T-cell (primary cell): ENCODE measurements at regions not wholly inside any gene's neighbourhood (a gene's known extent, or its start where the extent isn't known, plus 50 kb on each side); places are given as distances from the start of the nearest gene placed in this dataset.

Experiments
- ATAC-seq, 4 experiments: fragments of 200-7000 bp in 3 of 4; fragments of 150-1000 bp in 1 of 4; cut with Tn5 transposase; replicated peaks in 1 of 4; 1 replicate in 3 of 4; 2 replicates in 1 of 4; pipeline ENCODE4 v1.10.0; 2021; ENCODE audit warnings: moderate library complexity in 3 of 4, mild to moderate bottlenecking in 2 of 4, moderate number of reproducible peaks in 1 of 4
- CTCF ChIA-PET, 2 donors: fragments of 300-600 bp; sonication (Branson Sonifier 250); formaldehyde crosslinking; loops; one replicate each; lab custom pipeline; 2022; ENCODE audit warnings: antibody characterized with exemption in 2 of 2; lab: Charles Lee
- POLR2A ChIA-PET, 2 donors: fragments of 300-600 bp; sonication (Branson Sonifier 250); formaldehyde crosslinking; loops; one replicate each; lab custom pipeline; 2022; ENCODE audit warnings: antibody characterized with exemption in 2 of 2; lab: Charles Lee
- DNase-seq, 35 experiments: peaks; one replicate each; pipeline versions ENCODE4 v3.0.0 to v3.0.0-alpha.2; 2013 to 2023
- H3K27ac ChIP-seq: one replicate; pipeline ENCODE4 v1.5.1; 2013; ENCODE audit warnings: low read length
- H3K27me3 ChIP-seq, 2 experiments: replicated peaks in 1 of 2; 1 replicate in 1 of 2; 2 replicates in 1 of 2; pipeline versions ENCODE4 v1.6.1 to v1.7.0; 2013; ENCODE audit warnings: low read length in 1 of 2, mixed read lengths in 1 of 2; ENCODE audit not compliant: control insufficient read depth in 2 of 2, insufficient read depth in 2 of 2; ENCODE audit errors: extremely low read depth in 1 of 2
- H3K36me3 ChIP-seq, 2 donors: 1 replicate in 1 of 2; 2 replicates in 1 of 2; pipeline versions ENCODE4 v1.6.1 to v1.7.0; 2013; ENCODE audit warnings: low read length in 1 of 2; ENCODE audit not compliant: control insufficient read depth in 2 of 2, insufficient read depth in 1 of 2; ENCODE audit errors: extremely low read depth in 1 of 2
- H3K4me1 ChIP-seq, 2 experiments: 1 replicate in 1 of 2; 2 replicates in 1 of 2; pipeline versions ENCODE4 v1.6.1 to v1.7.0; 2013; ENCODE audit warnings: low read length in 2 of 2, mixed read lengths in 1 of 2; ENCODE audit not compliant: insufficient read depth in 2 of 2, control insufficient read depth in 1 of 2; ENCODE audit errors: extremely low read depth in 1 of 2
- H3K4me3 ChIP-seq, 2 donors: 1 replicate in 1 of 2; 2 replicates in 1 of 2; pipeline versions ENCODE4 v1.5.1 to v1.7.0; 2013; ENCODE audit warnings: mild to moderate bottlenecking in 2 of 2, low read length in 1 of 2, moderate library complexity in 1 of 2; ENCODE audit not compliant: control insufficient read depth in 1 of 2; ENCODE audit errors: extremely low read depth in 1 of 2
- H3K9me3 ChIP-seq: 2 replicates; pipeline ENCODE4 v1.7.0; 2013
- H3K27ac Mint-ChIP-seq, 2 donors: one replicate each; pipeline ENCODE4 v1.8.0; 2020 to 2021; ENCODE audit warnings: mild to moderate bottlenecking in 2 of 2, mixed read lengths in 2 of 2
- H3K27me3 Mint-ChIP-seq, 2 donors: one replicate each; pipeline ENCODE4 v1.8.0; 2021 to 2022; ENCODE audit warnings: mixed read lengths in 2 of 2
- H3K36me3 Mint-ChIP-seq: one replicate; pipeline ENCODE4 v1.8.0; 2021; ENCODE audit warnings: mixed read lengths
- H3K4me1 Mint-ChIP-seq, 3 donors: one replicate each; pipeline ENCODE4 v1.8.0; 2020 to 2022; ENCODE audit warnings: mixed read lengths in 3 of 3, mild to moderate bottlenecking in 1 of 3
- H3K4me3 Mint-ChIP-seq, 3 donors: one replicate each; pipeline ENCODE4 v1.8.0; 2020 to 2022; ENCODE audit warnings: mild to moderate bottlenecking in 3 of 3, mixed read lengths in 3 of 3, moderate library complexity in 3 of 3
- H3K9me3 Mint-ChIP-seq, 3 donors: one replicate each; pipeline ENCODE4 v1.8.0; 2020 to 2022; ENCODE audit warnings: mixed read lengths in 3 of 3
- WGBS: methylation state at CpG from one replicate; pipeline ENCODE4 v1.1.5; 2013; ENCODE audit warnings: missing lambda C conversion rate; ENCODE audit not compliant: insufficient coverage; 5-methylcytosine and 5-hydroxymethylcytosine counted together

- CTCF ChIA-PET, result no interaction called here
- Mint-ChIP-seq H3K9me3 (no peaks in the 10 kb centered on the region), H3K4me1 (no peaks in the 10 kb centered on the region), H3K27ac (no peak overlapping the region), H3K36me3 (no peaks in the 10 kb centered on the region), H3K27me3 (no peaks in the 10 kb centered on the region), H3K4me3 (no peak overlapping the region)
- no peak overlapping the region for H3K27ac ChIP-seq
- H3K27me3 ChIP-seq, result no peaks in the 10 kb centered on the region
- POLR2A ChIA-PET, result no interaction called here
- WGBS, result 17% methylated on average over 2 of the region's 2 CpGs
- no peaks in the 10 kb centered on the region for H3K4me1 ChIP-seq
- no peaks in the 10 kb centered on the region for H3K36me3 ChIP-seq
- DNase-seq (peak in 1 of 35 experiments; percentile 6), ATAC-seq (no peak)
- H3K9me3 ChIP-seq, result no peaks in the 10 kb centered on the region
- H3K4me3 ChIP-seq, result no peak overlapping the region
Measured at GRCh38 chr3:159832024-159832423, 156.6 kb upstream of the IL12A start.

- peaks cover 0 to 4% of the 10 kb centered on the region in 2 experiments for H3K4me1 ChIP-seq
- DNase-seq (no peak), ATAC-seq (no peak)
- H3K27ac Mint-ChIP-seq, result no peak overlapping the region
- H3K4me3 Mint-ChIP-seq, result no peak overlapping the region
- H3K27me3 ChIP-seq, result peaks cover 0 to 6% of the 10 kb centered on the region in 2 experiments
- POLR2A ChIA-PET, result interaction anchor here in 1 of 2 donors (0.6 kb wide), 1 partner anchor 347 kb away, joined by 4 read pairs; no protein-coding TSS in a partner anchor
- peaks cover under 1 to 3% (median 1%) of the 10 kb centered on the region in 3 donors for H3K4me1 Mint-ChIP-seq
- H3K27ac ChIP-seq, result no peak overlapping the region
- H3K9me3 ChIP-seq, result no peaks in the 10 kb centered on the region
- H3K36me3 Mint-ChIP-seq, result no peaks in the 10 kb centered on the region
- H3K36me3 ChIP-seq, result no peaks in the 10 kb centered on the region
- CTCF ChIA-PET, result no interaction called here
- no peaks in the 10 kb centered on the region for H3K9me3 Mint-ChIP-seq
- H3K27me3 Mint-ChIP-seq, result peaks cover 6% of the 10 kb centered on the region in 2 donors
- no peak overlapping the region for H3K4me3 ChIP-seq
- 100% methylated on average over 1 of the region's 1 CpG for WGBS
Measured at GRCh38 chr3:159835126-159835525, 153.5 kb upstream of the IL12A start.

GRCh38 chr3:159837725-159838124 is 150.9 kb upstream of the IL12A start:
- ATAC-seq (no peak), DNase-seq (no peak)
- H3K27ac Mint-ChIP-seq, result no peak overlapping the region
- Histone ChIP-seq H3K9me3 (no peaks in the 10 kb centered on the region), H3K27ac (no peak overlapping the region), H3K4me1 (peaks cover 0 to 4% of the 10 kb centered on the region in 2 experiments), H3K36me3 (no peaks in the 10 kb centered on the region), H3K4me3 (no peak overlapping the region), H3K27me3 (peaks cover 0 to 7% of the 10 kb centered on the region in 2 experiments)
- H3K4me1 Mint-ChIP-seq, result peaks cover 3 to 6% (median 3%) of the 10 kb centered on the region in 3 donors
- no peaks in the 10 kb centered on the region for H3K36me3 Mint-ChIP-seq
- H3K4me3 Mint-ChIP-seq, result no peak overlapping the region
- POLR2A ChIA-PET, result no interaction called here
- CTCF ChIA-PET, result interaction anchor here in 1 of 2 donors (0.5 kb wide), 1 partner anchor 10 kb away, joined by 3 read pairs; no protein-coding TSS in a partner anchor
- peaks cover 13 to 14% of the 10 kb centered on the region in 2 donors for H3K27me3 Mint-ChIP-seq
- 60% methylated on average over 1 of the region's 3 CpGs for WGBS
- no peaks in the 10 kb centered on the region for H3K9me3 Mint-ChIP-seq

- CTCF ChIA-PET, result interaction anchor here in 1 of 2 donors (0.6 to 1.7 kb wide), 4 partner anchors 10 to 167 kb away, joined by 3 to 16 read pairs (median 6); no protein-coding TSS in a partner anchor
- ATAC-seq, result no peak
- no CpG with 5 or more reads among the region's 2 CpGs for WGBS
Measured at GRCh38 chr3:159838938-159839337, 149.7 kb upstream of the IL12A start.

GRCh38 chr3:159839561-159840379 is 148.9 kb upstream of the IL12A start, which contains the start of gene SCHIP1:
Gene SCHIP1 (plus strand): TSS chr3:159839861.
- H3K27ac Mint-ChIP-seq, result no peak within 1 kb of the TSS
- Histone ChIP-seq H3K4me1 (peaks cover 0 to 4% of the 10 kb centered on the region in 2 experiments), H3K4me3 (peak within 1 kb of the TSS in 1 of 2 donors; percentile 29), H3K36me3 (no peaks in the 10 kb centered on the region), H3K27ac (no peak within 1 kb of the TSS), H3K9me3 (no peaks in the 10 kb centered on the region), H3K27me3 (peaks cover 0 to 10% of the 10 kb centered on the region in 2 experiments)
- no peaks in the 10 kb centered on the region for H3K9me3 Mint-ChIP-seq
- ATAC-seq (peak in 3 of 4 experiments; percentile 33 to 52 (median 43)), DNase-seq (peak in 1 of 35 experiments; percentile 1)
- peak within 1 kb of the TSS in 1 of 3 donors; percentile 59 for H3K4me3 Mint-ChIP-seq
- H3K27me3 Mint-ChIP-seq, result peaks cover 17 to 23% of the 10 kb centered on the region in 2 donors
- ChIA-PET CTCF (interaction anchor here in 1 of 2 donors (0.6 to 1.7 kb wide), 4 partner anchors 11 to 1339 kb away, joined by 3 to 16 read pairs (median 6); no protein-coding TSS in a partner anchor), POLR2A (interaction anchor here in 1 of 2 donors (0.6 kb wide), 2 partner anchors 31 to 962 kb away, joined by 3 read pairs; no protein-coding TSS in a partner anchor)
- H3K36me3 Mint-ChIP-seq, result no peaks in the 10 kb centered on the region
- WGBS, result 37% methylated on average over 26 of the region's 30 CpGs
- H3K4me1 Mint-ChIP-seq, result peaks cover 3 to 6% (median 3%) of the 10 kb centered on the region in 3 donors

More at GRCh38 chr3:159838938-159839337, 149.7 kb upstream of the IL12A start:
- H3K4me1 Mint-ChIP-seq, result peaks cover 3 to 6% (median 3%) of the 10 kb centered on the region in 3 donors
- no peak overlapping the region for H3K27ac Mint-ChIP-seq
- no peak overlapping the region for H3K27ac ChIP-seq
- POLR2A ChIA-PET, result interaction anchor here (0.6 to 1.0 kb wide), 3 partner anchors 14 to 963 kb away, joined by 3 read pairs; no protein-coding TSS in a partner anchor
- peaks cover 0 to 10% of the 10 kb centered on the region in 2 experiments for H3K27me3 ChIP-seq
- H3K36me3 Mint-ChIP-seq, result no peaks in the 10 kb centered on the region
- no peaks in the 10 kb centered on the region for H3K9me3 Mint-ChIP-seq
- no peak overlapping the region for H3K4me3 Mint-ChIP-seq
- no peaks in the 10 kb centered on the region for H3K36me3 ChIP-seq
- no peaks in the 10 kb centered on the region for H3K9me3 ChIP-seq
- peaks cover 16% of the 10 kb centered on the region in 2 donors for H3K27me3 Mint-ChIP-seq
- H3K4me1 ChIP-seq, result peaks cover 0 to 4% of the 10 kb centered on the region in 2 experiments
- no peak overlapping the region for H3K4me3 ChIP-seq
- DNase-seq, result no peak

- ATAC-seq (no peak), DNase-seq (no peak)
- POLR2A ChIA-PET, result no interaction called here
- Mint-ChIP-seq H3K36me3 (no peaks in the 10 kb centered on the region), H3K9me3 (no peaks in the 10 kb centered on the region), H3K27me3 (peaks cover 24 to 29% of the 10 kb centered on the region in 2 donors), H3K27ac (no peak overlapping the region), H3K4me1 (peaks cover 3 to 6% (median 3%) of the 10 kb centered on the region in 3 donors), H3K4me3 (peak overlapping the region in 1 of 3 donors; percentile 59)
- no CpG with 5 or more reads among the region's 3 CpGs for WGBS
- Histone ChIP-seq H3K4me1 (peaks cover 0 to 4% of the 10 kb centered on the region in 2 experiments), H3K9me3 (no peaks in the 10 kb centered on the region), H3K27ac (no peak overlapping the region), H3K36me3 (no peaks in the 10 kb centered on the region), H3K27me3 (peaks cover 0 to 14% of the 10 kb centered on the region in 2 experiments), H3K4me3 (no peak overlapping the region)
- CTCF ChIA-PET, result interaction anchor here in 1 of 2 donors (0.7 kb wide), 1 partner anchor 12 kb away, joined by 3 read pairs; no protein-coding TSS in a partner anchor
Measured at GRCh38 chr3:159840703-159841299, 147.8 kb upstream of the IL12A start.
